SK-N-MC (cell line): ENCODE measurements at regions not wholly inside any gene's neighbourhood (a gene's known extent, or its start where the extent isn't known, plus 50 kb on each side); places are given as distances from the start of the nearest gene placed in this dataset.

ENCODE experiments used
- EZH2 ChIP-seq: fragments of 200-600 bp; sonication (generic); IDR thresholded peaks from one replicate; pipeline ENCODE4 v1.6.1; 2017; ENCODE audit warnings: antibody characterized with exemption
- POLR2AphosphoS5 ChIP-seq: IDR thresholded peaks from 2 replicates; pipeline ENCODE4 v1.6.1; 2012; ENCODE audit warnings: mild to moderate bottlenecking, low read depth, low read length, borderline replicate concordance

DNA sequence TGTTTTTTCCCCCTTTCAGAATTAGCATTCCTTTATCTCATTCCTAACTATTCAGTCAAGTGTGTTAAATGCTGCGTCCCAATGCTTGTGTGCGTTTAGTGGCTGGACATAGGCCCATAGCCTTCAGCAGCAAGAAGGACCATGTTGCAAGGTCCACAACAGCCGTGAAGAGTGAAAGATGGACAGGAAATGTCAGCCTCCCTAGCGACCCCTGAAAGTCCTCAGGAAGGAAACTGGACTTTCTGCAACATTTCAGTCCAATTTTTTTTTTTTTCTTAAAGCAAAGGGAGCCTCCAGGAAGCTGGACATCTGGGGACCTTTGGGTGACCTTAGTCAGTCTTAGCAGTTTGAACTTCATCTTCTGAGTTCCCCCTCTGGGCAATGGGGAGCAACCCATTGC lies 550.7 kb upstream of the MGMT start:
- no peak for TF ChIP-seq EZH2
- no peak for TF ChIP-seq POLR2AphosphoS5
